ENCODE measurements at regions not wholly inside any gene's neighbourhood (a gene's known extent, or its start where the extent isn't known, plus 50 kb on each side); places are given as distances from the start of the nearest gene placed in this dataset.

DNA sequence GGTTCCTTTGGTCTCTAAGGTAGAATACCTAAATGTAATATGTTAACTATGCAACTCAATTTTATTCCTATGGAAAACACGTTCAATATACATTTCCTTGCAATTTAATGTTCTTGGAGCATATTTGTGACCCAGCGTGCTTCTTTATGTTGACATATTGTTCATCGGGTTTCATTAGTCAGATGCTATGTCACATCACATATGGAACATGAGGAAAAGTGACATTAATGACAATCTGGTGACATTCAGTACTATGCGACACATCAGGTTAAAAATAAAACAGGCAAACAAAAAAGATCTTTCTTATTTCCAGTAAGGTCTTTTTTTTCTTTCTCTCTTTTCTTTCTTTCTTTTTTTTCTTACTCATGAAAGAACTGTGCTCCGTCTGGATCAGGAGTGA, 135.6 kb upstream of the SMIM21 start:
- Histone ChIP-seq H3K4me3 (replicated peaks; ENCODE audit: low read depth, low read length) (no peak overlapping the region), H3K36me3 (ENCODE audit: control insufficient read depth, insufficient read depth, low read length) (no peaks in the 10 kb centered on the region), H3K27me3 (replicated peaks; ENCODE audit: control insufficient read depth, insufficient read depth, low read length) (no peaks in the 10 kb centered on the region)
- TF ChIP-seq, protein P1, sequence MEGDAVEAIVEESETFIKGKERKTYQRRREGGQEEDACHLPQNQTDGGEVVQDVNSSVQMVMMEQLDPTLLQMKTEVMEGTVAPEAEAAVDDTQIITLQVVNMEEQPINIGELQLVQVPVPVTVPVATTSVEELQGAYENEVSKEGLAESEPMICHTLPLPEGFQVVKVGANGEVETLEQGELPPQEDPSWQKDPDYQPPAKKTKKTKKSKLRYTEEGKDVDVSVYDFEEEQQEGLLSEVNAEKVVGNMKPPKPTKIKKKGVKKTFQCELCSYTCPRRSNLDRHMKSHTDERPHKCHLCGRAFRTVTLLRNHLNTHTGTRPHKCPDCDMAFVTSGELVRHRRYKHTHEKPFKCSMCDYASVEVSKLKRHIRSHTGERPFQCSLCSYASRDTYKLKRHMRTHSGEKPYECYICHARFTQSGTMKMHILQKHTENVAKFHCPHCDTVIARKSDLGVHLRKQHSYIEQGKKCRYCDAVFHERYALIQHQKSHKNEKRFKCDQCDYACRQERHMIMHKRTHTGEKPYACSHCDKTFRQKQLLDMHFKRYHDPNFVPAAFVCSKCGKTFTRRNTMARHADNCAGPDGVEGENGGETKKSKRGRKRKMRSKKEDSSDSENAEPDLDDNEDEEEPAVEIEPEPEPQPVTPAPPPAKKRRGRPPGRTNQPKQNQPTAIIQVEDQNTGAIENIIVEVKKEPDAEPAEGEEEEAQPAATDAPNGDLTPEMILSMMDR (IDR thresholded peaks at IDR 0.05; ENCODE audit: insufficient read depth, low read length, poor library complexity, severe bottlenecking): no peak
- no peak for DNase-seq (ENCODE audit: extremely low read depth, insufficient read length)

DNA sequence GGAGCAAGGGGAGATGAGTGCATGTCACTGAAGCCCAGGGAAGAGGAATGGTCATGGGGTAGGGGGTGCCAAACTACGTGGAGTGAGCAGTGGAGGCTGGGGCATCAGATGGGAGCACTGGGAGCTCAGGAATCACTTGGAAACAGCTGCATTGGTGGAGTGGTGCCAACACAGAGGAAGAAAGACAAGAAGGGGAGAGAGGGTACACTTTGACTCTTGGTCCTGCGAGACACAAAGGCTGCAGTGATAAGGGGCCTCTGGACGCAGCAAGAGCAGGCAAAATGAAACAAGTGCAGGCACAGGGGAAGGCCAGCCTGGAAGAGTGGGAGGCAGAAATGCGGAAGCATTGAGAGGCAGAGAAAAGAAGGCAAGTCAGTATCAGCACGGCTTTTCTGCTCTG, 134.7 kb upstream of the SMIM21 start:
- TF ChIP-seq, protein P1 (IDR thresholded peaks at IDR 0.05; ENCODE audit: insufficient read depth, low read length, poor library complexity, severe bottlenecking): no peak
- no peaks in the 10 kb centered on the region for H3K27me3 ChIP-seq (replicated peaks; ENCODE audit: control insufficient read depth, insufficient read depth, low read length)
- H3K4me3 ChIP-seq (replicated peaks; ENCODE audit: low read depth, low read length): no peak overlapping the region
- H3K36me3 ChIP-seq (ENCODE audit: control insufficient read depth, insufficient read depth, low read length): no peaks in the 10 kb centered on the region
- DNase-seq (ENCODE audit: extremely low read depth, insufficient read length): no peak

DNA sequence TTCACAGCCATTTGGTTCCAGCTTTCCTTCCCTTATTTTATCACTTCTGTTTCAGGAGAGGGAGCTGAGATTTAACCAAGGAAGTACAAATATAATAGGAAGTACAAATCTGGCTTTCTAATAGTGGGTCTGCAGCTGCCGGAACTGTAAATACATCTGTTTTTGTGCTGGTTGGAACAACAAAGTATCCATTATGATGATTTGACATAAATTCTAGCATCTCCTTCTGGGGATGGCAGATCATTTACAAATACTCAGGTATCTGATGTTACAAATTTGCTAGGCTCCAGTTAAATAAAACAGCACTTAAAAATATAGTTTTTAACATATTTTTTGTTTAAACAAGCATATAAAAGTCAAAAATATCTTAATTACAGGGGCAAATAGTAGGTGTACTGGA, 131.3 kb upstream of the SMIM21 start:
- DNase-seq (ENCODE audit: extremely low read depth, insufficient read length): no peak
- H3K27me3 ChIP-seq (replicated peaks; ENCODE audit: control insufficient read depth, insufficient read depth, low read length): no peaks in the 10 kb centered on the region
- TF ChIP-seq, protein P1 (IDR thresholded peaks at IDR 0.05; ENCODE audit: insufficient read depth, low read length, poor library complexity, severe bottlenecking): no peak

DNA sequence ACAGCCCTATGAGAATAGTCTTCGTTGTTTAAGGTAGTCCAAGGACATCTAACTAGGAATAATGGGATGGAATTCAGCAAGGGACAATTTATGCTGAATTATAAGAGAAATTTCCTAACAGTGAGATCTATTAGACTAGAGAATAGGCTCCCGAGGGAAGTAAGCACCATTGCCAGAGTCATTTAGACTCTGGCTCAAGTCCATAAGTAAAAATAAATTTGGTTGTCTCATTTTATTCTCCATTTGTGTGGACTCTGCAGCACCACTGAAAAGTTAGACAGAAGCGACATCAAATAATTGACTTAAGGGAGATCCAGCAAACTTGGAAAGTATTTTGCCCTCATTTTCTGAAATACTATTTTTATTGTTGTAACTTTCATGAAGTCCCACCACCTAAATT, 129.3 kb upstream of the SMIM21 start:
- Histone ChIP-seq H3K27me3 (replicated peaks; ENCODE audit: control insufficient read depth, insufficient read depth, low read length) (no peaks in the 10 kb centered on the region), H3K36me3 (ENCODE audit: control insufficient read depth, insufficient read depth, low read length) (no peaks in the 10 kb centered on the region), H3K4me3 (replicated peaks; ENCODE audit: low read depth, low read length) (no peak overlapping the region)
- DNase-seq (ENCODE audit: extremely low read depth, insufficient read length): no peak
- TF ChIP-seq, protein P1 (IDR thresholded peaks at IDR 0.05; ENCODE audit: insufficient read depth, low read length, poor library complexity, severe bottlenecking): no peak

More for the DNA sequence above, 131.3 kb upstream of the SMIM21 start:
- Histone ChIP-seq H3K4me3 (replicated peaks; ENCODE audit: low read depth, low read length) (no peak overlapping the region), H3K36me3 (ENCODE audit: control insufficient read depth, insufficient read depth, low read length) (no peaks in the 10 kb centered on the region)

DNA sequence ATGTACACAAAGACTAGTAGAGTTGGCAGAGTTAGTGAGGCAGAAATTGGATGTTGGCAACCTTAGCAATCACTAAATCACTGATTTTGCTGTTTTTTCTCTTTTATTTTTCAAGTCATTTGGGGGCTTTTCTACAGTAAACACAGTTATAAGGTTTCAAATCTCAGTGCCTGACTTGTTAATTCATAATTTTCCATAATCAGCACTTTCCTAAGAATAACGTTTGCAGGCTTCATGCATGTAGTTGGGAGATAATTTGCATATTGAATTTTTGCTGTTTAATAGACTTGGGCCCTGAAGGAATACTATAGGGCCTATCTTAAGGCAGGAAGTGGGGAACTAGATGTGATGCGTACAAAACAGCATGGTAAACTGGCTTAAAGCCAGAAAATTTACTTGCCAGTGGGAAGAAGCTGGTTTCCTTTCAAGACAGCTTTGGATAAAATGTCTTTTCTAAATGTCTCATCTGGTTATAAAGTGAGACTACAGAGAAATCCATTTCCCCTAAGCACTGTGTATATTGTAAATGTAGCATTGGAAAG, 127.2 kb upstream of the SMIM21 start:
- Histone ChIP-seq H3K4me3 (replicated peaks; ENCODE audit: low read depth, low read length) (no peak overlapping the region), H3K27me3 (replicated peaks; ENCODE audit: control insufficient read depth, insufficient read depth, low read length) (no peaks in the 10 kb centered on the region; the same call in none of the 2 replicates)
- TF ChIP-seq, protein P1 (IDR thresholded peaks at IDR 0.05; ENCODE audit: insufficient read depth, low read length, poor library complexity, severe bottlenecking): no peak

DNA sequence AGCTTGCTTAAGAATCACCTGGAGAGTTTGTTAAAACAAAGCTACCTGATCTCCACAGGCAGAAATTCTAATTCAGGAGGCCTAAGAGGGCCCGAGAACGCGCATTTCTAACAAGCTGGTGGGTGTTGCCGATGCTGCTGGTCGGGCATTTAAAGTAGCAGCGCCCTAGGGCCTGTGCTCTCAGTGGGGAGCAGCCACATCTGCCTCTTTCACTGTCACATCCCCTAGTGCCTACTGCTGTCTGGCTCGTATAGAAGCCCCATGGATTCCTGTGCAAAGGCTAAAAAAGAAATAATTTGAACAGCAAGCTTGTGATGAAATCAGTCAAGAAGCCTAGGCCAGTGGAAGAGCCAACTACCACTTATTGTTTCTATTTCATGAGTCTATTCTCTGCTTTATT, 126.7 kb upstream of the SMIM21 start:
- no peak for DNase-seq (ENCODE audit: extremely low read depth, insufficient read length)
- Histone ChIP-seq H3K27me3 (replicated peaks; ENCODE audit: control insufficient read depth, insufficient read depth, low read length) (no peaks in the 10 kb centered on the region; the same call in none of the 2 replicates), H3K4me3 (replicated peaks; ENCODE audit: low read depth, low read length) (no peak overlapping the region), H3K36me3 (ENCODE audit: control insufficient read depth, insufficient read depth, low read length) (no peaks in the 10 kb centered on the region)
- TF ChIP-seq, protein P1 (IDR thresholded peaks at IDR 0.05; ENCODE audit: insufficient read depth, low read length, poor library complexity, severe bottlenecking): no peak

More for the DNA sequence above, 127.2 kb upstream of the SMIM21 start:
- H3K36me3 ChIP-seq (ENCODE audit: control insufficient read depth, insufficient read depth, low read length): no peaks in the 10 kb centered on the region
- no peak for DNase-seq (ENCODE audit: extremely low read depth, insufficient read length)
